Neutrophil (primary cell): ENCODE measurements at regions not wholly inside any gene's neighbourhood (a gene's known extent, or its start where the extent isn't known, plus 50 kb on each side); places are given as distances from the start of the nearest gene placed in this dataset.
"Not testable (repeated sequence)": the region's sequence is repeated elsewhere in the genome, so short reads cannot be mapped to it uniquely, and the experiment has no call there.

Experiments
- H3K27ac ChIP-seq: fragments of 200-600 bp; sonication (generic); 2 replicates; pipeline ENCODE4 v1.5.1; 2016; ENCODE audit warnings: mild to moderate bottlenecking, moderate library complexity
- H3K27me3 ChIP-seq: fragments of 200-600 bp; sonication (generic); 2 replicates; pipeline ENCODE4 v1.6.0; 2016; ENCODE audit warnings: mild to moderate bottlenecking
- H3K36me3 ChIP-seq: fragments of 200-600 bp; sonication (generic); 2 replicates; pipeline ENCODE4 v1.5.1; 2017
- H3K4me1 ChIP-seq, 2 experiments: fragments of 200-600 bp in 1 of 2; sonication (generic) in 1 of 2; 1 replicate in 1 of 2; 2 replicates in 1 of 2; pipeline versions ENCODE4 v1.5.1 to v1.6.1; 2013 to 2016; ENCODE audit warnings: low read depth in 1 of 2, low read length in 1 of 2, mild to moderate bottlenecking in 1 of 2, moderate library complexity in 1 of 2; ENCODE audit not compliant: control insufficient read depth in 1 of 2, insufficient read depth in 1 of 2
- H3K4me3 ChIP-seq, 2 experiments: fragments of 200-600 bp in 1 of 2; sonication (generic) in 1 of 2; 1 replicate in 1 of 2; 2 replicates in 1 of 2; pipeline ENCODE4 v1.5.1; 2013 to 2016; ENCODE audit warnings: low read depth in 1 of 2, low read length in 1 of 2, mild to moderate bottlenecking in 1 of 2, moderate library complexity in 1 of 2
- H3K9me3 ChIP-seq: fragments of 200-600 bp; sonication (generic); 2 replicates; pipeline ENCODE4 v1.5.1; 2016
- CTCF ChIP-seq: fragments of 200-600 bp; sonication (generic); IDR thresholded peaks from 2 replicates; pipeline ENCODE4 v1.5.1; 2016; ENCODE audit warnings: antibody characterized with exemption

GRCh38 chr7:149692557-149692982 is 80.8 kb downstream of the ZNF467 start:
- Histone ChIP-seq H3K27me3 (peaks cover 67% of the 10 kb centered on the region), H3K4me1 (peaks cover 21 to 31% of the 10 kb centered on the region in 2 experiments), H3K27ac (no peak overlapping the region), H3K36me3 (no peaks in the 10 kb centered on the region), H3K4me3 (no peak overlapping the region), H3K9me3 (peaks cover 6% of the 10 kb centered on the region)
- TF ChIP-seq CTCF = no peak

- H3K9me3 ChIP-seq = peaks cover under 1% of the 10 kb centered on the region
- H3K27ac ChIP-seq = no peak overlapping the region
- H3K36me3 ChIP-seq = no peaks in the 10 kb centered on the region
- TF ChIP-seq CTCF = no peak
- H3K4me1 ChIP-seq = peaks cover 21 to 31% of the 10 kb centered on the region in 2 experiments
- no peak overlapping the region for H3K4me3 ChIP-seq
- H3K27me3 ChIP-seq = peaks cover 67% of the 10 kb centered on the region
These were observed 81.3 kb downstream of the ZNF467 start for GRCh38 chr7:149692056-149692455.

GRCh38 chr7:149690688-149691446 is 82.5 kb downstream of the ZNF467 start:
- Histone ChIP-seq H3K4me3 (peak overlapping the region in 1 of 2 experiments; percentile 17), H3K4me1 (peaks cover 31 to 43% of the 10 kb centered on the region in 2 experiments), H3K9me3 (no peaks in the 10 kb centered on the region), H3K27ac (no peak overlapping the region), H3K36me3 (no peaks in the 10 kb centered on the region), H3K27me3 (peaks cover 55% of the 10 kb centered on the region)
- no peak for TF ChIP-seq CTCF

GRCh38 chr7:149689291-149689721 is 84.1 kb downstream of the ZNF467 start:
- H3K27me3 ChIP-seq = peaks cover 39% of the 10 kb centered on the region
- peaks cover 36 to 48% of the 10 kb centered on the region in 2 experiments for H3K4me1 ChIP-seq
- H3K4me3 ChIP-seq = no peak overlapping the region
- no peaks in the 10 kb centered on the region for H3K36me3 ChIP-seq
- no peak for TF ChIP-seq CTCF
- no peak overlapping the region for H3K27ac ChIP-seq
- H3K9me3 ChIP-seq = no peaks in the 10 kb centered on the region

- H3K4me1 ChIP-seq = peaks cover 36 to 48% of the 10 kb centered on the region in 2 experiments
- H3K36me3 ChIP-seq = no peaks in the 10 kb centered on the region
- TF ChIP-seq CTCF = no peak
- H3K27me3 ChIP-seq = peaks cover 34% of the 10 kb centered on the region
- H3K4me3 ChIP-seq = no peak overlapping the region
- no peaks in the 10 kb centered on the region for H3K9me3 ChIP-seq
- no peak overlapping the region for H3K27ac ChIP-seq
These were observed 84.6 kb downstream of the ZNF467 start for GRCh38 chr7:149688836-149689235.

GRCh38 chr7:149687820-149688219 is 85.6 kb downstream of the ZNF467 start:
- not testable (repeated sequence) for H3K4me3 ChIP-seq, H3K36me3 ChIP-seq, H3K27ac ChIP-seq, H3K9me3 ChIP-seq
- peaks cover 36 to 48% of the 10 kb centered on the region in 2 experiments for H3K4me1 ChIP-seq
- peaks cover 24% of the 10 kb centered on the region for H3K27me3 ChIP-seq
